ENCODE measurements at regions not wholly inside any gene's neighbourhood (a gene's known extent, or its start where the extent isn't known, plus 50 kb on each side); places are given as distances from the start of the nearest gene placed in this dataset.

GRCh38 chr15:87215100-87215499 lies 1041.4 kb downstream of the NTRK3 start:
- Histone ChIP-seq H3K4me3 (no peak overlapping the region), H3K9me3 (no peaks in the 10 kb centered on the region), H3K36me3 (no peaks in the 10 kb centered on the region), H3K27ac (no peak overlapping the region), H3K27me3 (no peaks in the 10 kb centered on the region), H3K4me1 (no peaks in the 10 kb centered on the region)
- no peak for DNase-seq
- no peak for TF ChIP-seq CTCF (IDR thresholded peaks at IDR 0.05)
- intact Hi-C loops (cut with DNase I): no loop called here
- no peak for ATAC-seq

GRCh38 chr15:87213626-87214025 lies 1042.9 kb downstream of the NTRK3 start:
- intact Hi-C loops (cut with DNase I): no loop called here
- no peak for TF ChIP-seq CTCF (IDR thresholded peaks at IDR 0.05)

GRCh38 chr15:87212041-87212440 lies 1044.5 kb downstream of the NTRK3 start:
- intact Hi-C loops (cut with DNase I): no loop called here
- no peak for TF ChIP-seq CTCF (IDR thresholded peaks at IDR 0.05)
- Histone ChIP-seq H3K27ac (no peak overlapping the region), H3K4me3 (no peak overlapping the region), H3K27me3 (no peaks in the 10 kb centered on the region), H3K4me1 (no peaks in the 10 kb centered on the region), H3K9me3 (no peaks in the 10 kb centered on the region), H3K36me3 (no peaks in the 10 kb centered on the region)
- ATAC-seq (no peak), DNase-seq (no peak)

More at GRCh38 chr15:87213626-87214025, 1042.9 kb downstream of the NTRK3 start:
- Histone ChIP-seq H3K4me1 (no peaks in the 10 kb centered on the region), H3K36me3 (no peaks in the 10 kb centered on the region), H3K27ac (no peak overlapping the region), H3K4me3 (no peak overlapping the region), H3K27me3 (no peaks in the 10 kb centered on the region), H3K9me3 (no peaks in the 10 kb centered on the region)
- DNase-seq (no peak), ATAC-seq (no peak)

GRCh38 chr15:87211547-87211946 lies 1045.0 kb downstream of the NTRK3 start:
- ATAC-seq: no peak
- no peaks in the 10 kb centered on the region for H3K27me3 ChIP-seq
- H3K9me3 ChIP-seq: no peaks in the 10 kb centered on the region
- intact Hi-C loops (cut with DNase I): no loop called here
- no peak for TF ChIP-seq CTCF (IDR thresholded peaks at IDR 0.05)
- H3K27ac ChIP-seq: no peak overlapping the region
- H3K36me3 ChIP-seq: no peaks in the 10 kb centered on the region
- DNase-seq: no peak
- no peaks in the 10 kb centered on the region for H3K4me1 ChIP-seq
- H3K4me3 ChIP-seq: no peak overlapping the region

- no peak overlapping the region for H3K4me3 ChIP-seq
- no peaks in the 10 kb centered on the region for H3K4me1 ChIP-seq
- DNase-seq (no peak), ATAC-seq (no peak)
- H3K27me3 ChIP-seq: no peaks in the 10 kb centered on the region
- H3K9me3 ChIP-seq: no peaks in the 10 kb centered on the region
- TF ChIP-seq CTCF (IDR thresholded peaks at IDR 0.05): no peak
- H3K36me3 ChIP-seq: no peaks in the 10 kb centered on the region
- intact Hi-C loops (cut with DNase I): no loop called here
- no peak overlapping the region for H3K27ac ChIP-seq
Measured at GRCh38 chr15:87209891-87210689, 1046.4 kb downstream of the NTRK3 start.
